ENCODE measurements at regions not wholly inside any gene's neighbourhood (a gene's known extent, or its start where the extent isn't known, plus 50 kb on each side); places are given as distances from the start of the nearest gene placed in this dataset.

GRCh38 chr10:76615049-76615448, 1022.6 kb downstream of the KCNMA1 start:
- DNase-seq (ENCODE audit: low spot score), result no peak
